ENCODE measurements at regions not wholly inside any gene's neighbourhood (a gene's known extent, or its start where the extent isn't known, plus 50 kb on each side); places are given as distances from the start of the nearest gene placed in this dataset.

- H3K4me3 ChIP-seq (replicated peaks in 1 of 3), result no peak overlapping the region
- no peaks in the 10 kb centered on the region for H3K27me3 ChIP-seq
- WGBS, 2 donors, result 81 to 88% methylated on average over 4 to 8 of the region's 9 CpGs
- no peaks in the 10 kb centered on the region for H3K36me3 ChIP-seq
- intact Hi-C loops (cut with DNase I), result no loop called here
- no peaks in the 10 kb centered on the region for H3K4me1 ChIP-seq
- no peak overlapping the region for H3K27ac ChIP-seq
- DNase-seq, result no peak
- no peak for TF ChIP-seq POLR2A (IDR thresholded peaks at IDR 0.05)
- TF ChIP-seq, protein P1, sequence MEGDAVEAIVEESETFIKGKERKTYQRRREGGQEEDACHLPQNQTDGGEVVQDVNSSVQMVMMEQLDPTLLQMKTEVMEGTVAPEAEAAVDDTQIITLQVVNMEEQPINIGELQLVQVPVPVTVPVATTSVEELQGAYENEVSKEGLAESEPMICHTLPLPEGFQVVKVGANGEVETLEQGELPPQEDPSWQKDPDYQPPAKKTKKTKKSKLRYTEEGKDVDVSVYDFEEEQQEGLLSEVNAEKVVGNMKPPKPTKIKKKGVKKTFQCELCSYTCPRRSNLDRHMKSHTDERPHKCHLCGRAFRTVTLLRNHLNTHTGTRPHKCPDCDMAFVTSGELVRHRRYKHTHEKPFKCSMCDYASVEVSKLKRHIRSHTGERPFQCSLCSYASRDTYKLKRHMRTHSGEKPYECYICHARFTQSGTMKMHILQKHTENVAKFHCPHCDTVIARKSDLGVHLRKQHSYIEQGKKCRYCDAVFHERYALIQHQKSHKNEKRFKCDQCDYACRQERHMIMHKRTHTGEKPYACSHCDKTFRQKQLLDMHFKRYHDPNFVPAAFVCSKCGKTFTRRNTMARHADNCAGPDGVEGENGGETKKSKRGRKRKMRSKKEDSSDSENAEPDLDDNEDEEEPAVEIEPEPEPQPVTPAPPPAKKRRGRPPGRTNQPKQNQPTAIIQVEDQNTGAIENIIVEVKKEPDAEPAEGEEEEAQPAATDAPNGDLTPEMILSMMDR (IDR thresholded peaks at IDR 0.05), result no peak
- H3K9me3 ChIP-seq, result no peaks in the 10 kb centered on the region
These were observed 293.7 kb upstream of the FOXF1 start for GRCh38 chr16:86216591-86216990.

DNA sequence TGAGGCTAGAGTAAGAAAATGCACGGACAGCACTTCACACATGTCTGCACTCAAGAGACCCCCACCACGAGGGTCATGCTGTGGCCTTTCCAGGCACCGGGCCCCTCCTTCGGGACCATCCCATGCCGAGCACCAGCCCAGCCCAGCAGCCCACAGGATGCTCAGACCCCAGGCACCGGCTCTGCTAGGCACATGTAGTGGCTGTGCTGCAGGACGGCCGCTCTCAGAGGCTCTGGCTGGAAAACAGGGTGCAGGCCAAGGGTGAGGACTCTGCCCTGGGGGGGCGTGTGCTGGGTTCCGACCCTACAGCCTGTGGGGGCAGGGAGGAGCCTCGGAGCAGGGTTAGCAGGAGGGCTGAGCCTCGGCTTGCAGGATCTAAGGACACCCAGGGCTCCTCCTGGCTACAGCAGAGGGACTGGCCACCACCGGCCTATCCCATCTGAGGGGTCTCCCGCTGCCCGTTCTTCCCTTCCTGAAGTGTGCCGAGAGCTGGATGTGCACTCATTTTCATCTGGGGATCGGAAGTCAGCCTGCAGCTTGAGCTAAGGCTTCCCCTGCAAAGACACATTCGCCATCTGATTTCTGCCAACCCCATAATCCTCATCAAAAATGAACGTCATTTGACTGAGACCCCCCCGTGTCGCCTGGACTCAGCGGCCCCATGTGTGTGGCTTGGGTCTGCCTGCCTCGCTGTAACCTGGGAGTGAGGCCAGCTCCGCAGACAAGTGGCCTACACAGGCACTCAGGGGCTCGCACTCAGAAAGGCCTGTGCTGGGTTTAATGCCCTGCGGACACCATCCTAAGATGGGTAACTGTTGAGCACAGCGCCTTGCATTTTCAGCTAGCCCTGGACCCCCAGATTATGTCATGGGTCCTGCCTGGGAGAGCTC lies 293.1 kb upstream of the FOXF1 start:
- intact Hi-C loops (cut with DNase I), result no loop called here
- no peaks in the 10 kb centered on the region for H3K36me3 ChIP-seq
- no peaks in the 10 kb centered on the region for H3K9me3 ChIP-seq
- no peak for TF ChIP-seq POLR2A (IDR thresholded peaks at IDR 0.05)
- TF ChIP-seq, protein P1 (IDR thresholded peaks at IDR 0.05), result no peak
- DNase-seq, result no peak
- H3K27me3 ChIP-seq, result no peaks in the 10 kb centered on the region
- no peak overlapping the region for H3K4me3 ChIP-seq (replicated peaks in 1 of 3)
- H3K4me1 ChIP-seq, result no peaks in the 10 kb centered on the region
- H3K27ac ChIP-seq, result no peak overlapping the region
- WGBS, 2 donors, result 75 to 84% methylated on average over 17 to 25 of the region's 27 CpGs

DNA sequence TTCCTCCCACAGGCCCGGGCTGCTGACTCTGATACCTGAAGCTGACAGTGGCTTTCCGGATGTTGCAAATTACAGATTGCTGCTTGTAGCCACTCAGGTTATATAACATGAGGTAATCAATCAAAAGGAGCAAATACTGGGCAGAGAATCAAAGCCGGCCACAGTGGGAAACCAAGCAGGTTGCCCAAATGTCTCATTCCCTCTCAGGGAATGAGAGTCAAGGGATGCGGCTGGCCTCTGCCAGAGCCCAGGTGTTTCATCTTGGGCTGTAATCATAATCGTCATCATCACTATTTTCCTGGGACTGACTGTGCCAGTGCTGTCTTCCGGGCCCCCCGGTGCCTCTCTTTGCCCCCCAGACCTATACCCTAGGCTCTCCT lies 292.4 kb upstream of the FOXF1 start:
- Histone ChIP-seq H3K4me1 (no peaks in the 10 kb centered on the region), H3K36me3 (no peaks in the 10 kb centered on the region), H3K27me3 (no peaks in the 10 kb centered on the region), H3K27ac (no peak overlapping the region), H3K4me3 (replicated peaks in 1 of 3) (no peak overlapping the region), H3K9me3 (no peaks in the 10 kb centered on the region)
- DNase-seq, result no peak
- TF ChIP-seq POLR2A (IDR thresholded peaks at IDR 0.05), result no peak
- TF ChIP-seq, protein P1 (IDR thresholded peaks at IDR 0.05), result no peak
- WGBS, 2 donors, result 79 to 84% methylated on average over 7 of the region's 7 CpGs
- intact Hi-C loops (cut with DNase I), result no loop called here

- intact Hi-C loops (cut with DNase I), result no loop called here
- Histone ChIP-seq H3K27ac (no peak overlapping the region), H3K9me3 (no peaks in the 10 kb centered on the region), H3K4me1 (no peaks in the 10 kb centered on the region), H3K27me3 (no peaks in the 10 kb centered on the region), H3K36me3 (no peaks in the 10 kb centered on the region), H3K4me3 (replicated peaks in 1 of 3) (no peak overlapping the region)
- DNase-seq, result no peak
- TF ChIP-seq, protein P1 (IDR thresholded peaks at IDR 0.05), result no peak
- no peak for TF ChIP-seq POLR2A (IDR thresholded peaks at IDR 0.05)
- 73% methylated on average over 9 of the region's 9 CpGs for WGBS, 2 donors
These were observed 291.7 kb upstream of the FOXF1 start for GRCh38 chr16:86218479-86219170.
